Epithelial cell of prostate (primary cell): ENCODE measurements at regions not wholly inside any gene's neighbourhood (a gene's known extent, or its start where the extent isn't known, plus 50 kb on each side); places are given as distances from the start of the nearest gene placed in this dataset.

ENCODE experiments used
- DNase-seq: peaks from one replicate; pipeline ENCODE4 v3.0.0-alpha.2; 2011; ENCODE audit warnings: low read depth, low spot score
- H3K27ac ChIP-seq: fragments of 450-650 bp; 2 replicates; pipeline ENCODE4 v1.5.1; 2017; ENCODE audit warnings: mild to moderate bottlenecking

DNA sequence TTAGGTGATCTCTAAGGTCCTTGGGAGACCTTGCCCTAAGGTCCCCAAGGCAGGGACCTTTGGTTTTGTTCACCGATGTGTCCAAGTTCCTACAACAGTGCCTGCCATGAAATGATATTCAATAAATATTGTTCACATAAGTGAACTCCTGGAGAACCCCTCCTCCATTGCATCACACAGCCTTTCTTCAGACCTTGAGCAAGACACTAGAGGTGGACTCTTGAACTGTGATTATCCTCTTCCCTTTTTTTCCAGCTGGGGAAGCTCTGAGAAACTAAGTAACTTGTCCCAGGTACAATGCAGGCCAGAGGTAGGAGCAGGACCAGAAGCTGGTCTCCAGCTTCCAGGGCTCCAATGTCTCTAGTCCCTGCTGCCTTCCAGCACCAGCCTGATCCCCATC lies 76.6 kb upstream of the LMO1 start:
- no peak overlapping the region for H3K27ac ChIP-seq
- DNase-seq = no peak

DNA sequence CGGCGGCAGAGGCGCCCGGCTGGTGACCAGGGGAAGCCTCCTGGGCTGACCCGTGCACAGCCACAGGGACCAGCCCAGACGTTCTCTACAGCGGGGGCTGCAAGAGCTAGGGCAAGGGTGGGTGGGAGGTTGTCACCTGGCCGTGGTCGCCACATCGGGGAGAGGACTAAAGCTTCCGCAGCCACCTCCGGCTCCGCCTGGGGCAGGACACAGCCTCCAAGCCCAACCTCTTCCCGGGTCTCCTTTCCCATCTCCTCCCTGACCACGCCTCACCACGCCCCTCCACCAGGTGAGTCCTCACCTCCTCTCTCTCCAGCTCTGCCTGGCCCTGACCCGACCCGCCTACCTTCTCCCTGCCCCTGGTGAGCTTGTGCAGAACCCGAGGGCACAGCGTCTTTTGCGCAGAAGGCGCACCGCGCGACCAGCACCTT lies 75.9 kb upstream of the LMO1 start:
- H3K27ac ChIP-seq = no peak overlapping the region
- DNase-seq = no peak

DNA sequence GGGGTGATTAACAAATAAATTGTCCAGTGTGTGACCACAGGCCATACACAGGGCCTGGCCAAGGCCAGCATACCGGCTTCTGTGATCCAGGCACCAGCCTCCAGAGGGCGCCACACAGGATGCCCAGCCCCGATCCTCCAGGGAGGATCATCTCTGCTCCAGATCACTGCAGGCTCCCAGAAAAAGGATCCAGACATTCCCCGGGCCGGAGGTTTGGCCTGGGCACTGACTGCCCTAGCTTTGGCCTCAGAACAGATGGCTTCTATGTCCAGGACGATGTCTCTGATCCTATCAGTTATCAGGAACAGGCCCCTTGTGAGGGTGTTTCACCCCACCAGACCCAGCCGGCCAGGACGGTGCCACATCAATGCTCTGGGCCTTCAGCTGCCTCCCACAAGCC lies 74.5 kb upstream of the LMO1 start:
- DNase-seq = no peak
- no peak overlapping the region for H3K27ac ChIP-seq

DNA sequence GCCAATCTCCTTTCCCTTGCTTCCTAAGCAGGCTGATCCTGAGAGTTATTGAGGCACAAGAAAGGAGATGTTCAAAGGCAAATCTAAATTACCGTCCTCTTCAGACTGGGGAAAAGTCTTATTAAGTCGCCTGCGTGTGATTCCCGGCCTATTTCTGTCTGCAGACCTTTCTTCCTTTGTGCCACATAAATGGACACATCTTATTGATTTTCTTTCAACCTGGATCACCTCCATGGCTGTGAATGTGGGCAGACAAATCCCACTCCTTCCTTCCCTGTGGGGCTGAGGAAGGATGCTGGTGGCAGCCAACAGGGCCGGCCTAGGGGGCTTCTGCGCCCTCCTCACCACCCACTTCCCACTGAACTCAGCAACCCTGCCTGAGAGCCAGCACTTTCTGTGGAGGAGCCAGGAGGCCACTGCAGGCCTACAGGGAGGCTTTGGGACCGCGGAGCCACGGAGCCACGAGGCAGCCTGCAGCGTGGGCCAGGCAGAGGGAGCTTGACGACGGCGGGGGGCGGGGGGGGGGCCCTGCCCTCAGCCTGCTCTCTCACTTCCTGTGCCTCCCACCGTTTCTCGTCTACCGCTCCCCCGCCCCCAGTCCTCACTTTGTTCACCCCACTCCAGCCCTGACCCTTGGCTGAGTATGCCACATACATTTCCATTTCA lies 73.6 kb upstream of the LMO1 start:
- H3K27ac ChIP-seq = no peak overlapping the region
- no peak for DNase-seq

DNA sequence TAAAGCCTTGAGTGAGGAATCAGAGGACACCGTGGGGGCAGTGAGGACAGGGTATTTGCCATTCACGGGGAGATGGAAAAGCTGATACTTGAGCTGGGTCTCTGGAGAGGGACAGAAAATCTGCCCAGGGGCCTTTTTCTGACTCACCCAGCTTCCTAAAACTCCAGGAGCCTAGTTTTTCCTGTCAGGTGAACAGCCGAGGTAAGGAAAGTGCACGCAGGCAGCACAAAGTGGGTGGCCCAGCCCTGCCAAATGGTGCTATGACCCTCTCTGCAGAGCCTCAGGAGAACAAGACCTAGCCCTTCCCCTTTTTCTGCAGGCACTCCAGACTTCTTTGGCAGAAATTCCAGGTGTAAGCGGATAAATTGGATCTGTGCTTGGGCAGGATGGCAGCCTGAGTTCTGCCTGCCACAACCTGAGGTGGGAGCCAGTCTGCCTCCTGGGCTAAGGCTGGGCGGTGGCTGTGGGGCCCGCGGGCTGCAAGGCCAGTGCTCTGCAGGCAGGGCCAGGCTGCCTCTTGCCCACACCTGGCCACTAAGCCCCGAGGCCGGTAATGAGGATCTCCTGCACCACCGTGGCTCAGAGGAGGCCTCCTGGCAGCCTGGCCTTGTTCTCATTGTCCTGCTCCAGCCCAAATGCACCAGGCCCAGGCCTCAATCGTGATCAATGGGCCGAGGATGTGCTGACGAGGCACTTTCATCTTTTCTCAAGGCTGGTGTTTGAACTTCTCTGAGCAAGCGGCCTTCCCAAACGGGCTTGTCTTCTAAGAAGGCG lies 72.9 kb upstream of the LMO1 start:
- DNase-seq = no peak
- H3K27ac ChIP-seq = no peak overlapping the region

DNA sequence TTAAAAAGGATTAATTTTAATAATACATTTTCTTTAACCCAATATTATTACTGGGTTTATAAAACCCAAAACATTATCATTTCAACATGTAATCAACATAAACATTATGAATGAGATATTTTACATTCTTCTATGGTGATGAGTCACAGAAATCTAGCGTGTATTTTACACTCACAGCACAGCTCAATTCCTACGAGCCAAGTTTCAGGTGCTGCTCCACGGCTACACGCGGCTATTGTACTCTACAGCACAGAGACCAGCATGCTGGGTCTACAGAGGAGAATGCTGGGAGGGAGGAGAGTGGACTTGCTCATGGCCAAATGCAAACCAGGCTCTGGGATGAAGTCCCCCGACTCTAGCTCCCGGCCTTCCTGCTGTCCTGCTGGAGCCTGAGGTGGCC lies 72.0 kb upstream of the LMO1 start:
- no peak overlapping the region for H3K27ac ChIP-seq
- no peak for DNase-seq

DNA sequence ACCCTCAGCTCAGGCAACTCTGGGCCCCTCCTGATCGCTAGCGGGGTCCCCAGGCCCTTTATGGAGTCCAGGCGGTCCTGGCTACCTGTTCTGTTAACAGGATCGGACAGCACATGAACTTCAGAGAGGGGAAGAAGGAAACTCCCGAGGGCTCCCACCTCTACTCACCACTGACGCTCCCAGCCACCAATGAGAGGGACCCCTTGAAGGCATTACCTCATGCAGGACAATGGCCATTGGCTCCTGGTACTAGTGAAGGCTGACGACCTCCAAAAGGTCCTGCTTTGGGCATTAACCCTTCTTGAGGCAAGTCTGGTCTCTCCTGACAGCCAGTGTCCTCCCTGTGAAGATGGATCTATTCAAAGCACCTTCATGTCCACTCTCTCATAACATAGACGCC lies 71.5 kb upstream of the LMO1 start:
- no peak overlapping the region for H3K27ac ChIP-seq
- no peak for DNase-seq

DNA sequence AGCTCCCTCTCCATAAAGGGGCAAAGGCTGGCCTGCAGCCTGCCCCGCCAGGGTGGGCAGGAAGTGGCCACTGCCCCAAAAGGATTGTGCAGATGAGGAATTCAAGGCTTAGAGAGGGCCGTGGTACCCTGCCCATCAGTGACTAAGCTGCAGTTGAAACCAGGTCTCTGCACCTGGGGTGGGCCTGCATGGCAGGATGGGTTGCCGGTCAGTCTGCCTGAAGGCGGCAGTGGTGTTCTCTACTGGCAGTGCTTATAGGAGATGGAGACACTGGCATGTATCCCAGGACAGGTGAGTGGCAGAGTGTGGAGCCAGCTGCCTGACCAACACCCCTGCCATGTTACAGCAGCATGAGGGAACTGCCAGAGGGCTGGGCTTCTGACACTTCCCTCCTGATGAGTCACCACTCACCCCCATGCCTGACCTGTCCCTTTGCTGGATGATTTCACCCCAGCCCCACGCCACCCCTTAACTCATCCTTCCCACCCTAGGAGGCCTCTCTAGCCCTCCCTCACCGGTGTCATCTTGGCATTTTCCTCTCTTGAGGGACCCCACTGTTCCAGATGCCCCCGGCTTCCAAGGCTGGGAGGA lies 70.2 kb upstream of the LMO1 start:
- H3K27ac ChIP-seq = no peak overlapping the region
- DNase-seq = no peak

DNA sequence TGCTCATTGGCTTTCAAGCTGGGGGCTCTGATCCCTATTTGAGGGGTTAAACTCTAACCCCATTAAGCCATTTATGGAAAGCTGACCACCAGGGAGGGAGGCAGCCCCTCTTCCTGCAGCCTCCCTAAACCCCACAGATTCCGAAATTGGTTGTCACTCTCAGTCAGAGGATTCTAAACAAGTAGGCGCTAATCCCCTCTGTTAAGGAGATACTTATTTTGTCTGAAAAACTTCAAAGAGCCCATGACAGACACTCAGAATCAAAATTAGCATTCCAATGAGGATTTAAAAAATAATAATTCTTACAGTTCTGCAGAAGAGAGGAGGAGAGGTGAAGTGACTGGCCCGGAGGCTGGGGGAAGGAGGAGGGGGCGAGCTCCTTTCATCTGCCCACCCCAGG lies 69.7 kb upstream of the LMO1 start:
- no peak for DNase-seq
- H3K27ac ChIP-seq = no peak overlapping the region

DNA sequence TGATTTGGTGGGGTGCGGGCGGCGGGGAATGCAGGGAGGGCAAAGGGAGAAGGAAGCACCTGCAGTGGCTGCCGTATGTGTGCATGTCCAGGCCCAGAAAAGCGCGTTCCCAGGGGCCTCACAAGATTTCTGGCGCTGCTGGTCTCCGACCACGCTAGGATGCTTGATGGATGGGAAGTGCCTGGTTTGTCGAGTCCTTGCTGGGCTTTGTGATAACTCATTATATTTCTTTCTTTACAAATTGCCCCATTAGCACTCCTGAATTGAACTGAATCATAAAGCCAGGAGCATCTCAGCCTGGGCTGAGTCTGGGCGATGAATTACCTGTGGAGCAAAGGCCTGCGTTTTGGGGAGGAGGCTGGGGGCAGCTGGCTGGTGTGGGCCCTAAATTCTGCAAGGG lies 69.2 kb upstream of the LMO1 start:
- H3K27ac ChIP-seq = no peak overlapping the region
- DNase-seq = no peak

DNA sequence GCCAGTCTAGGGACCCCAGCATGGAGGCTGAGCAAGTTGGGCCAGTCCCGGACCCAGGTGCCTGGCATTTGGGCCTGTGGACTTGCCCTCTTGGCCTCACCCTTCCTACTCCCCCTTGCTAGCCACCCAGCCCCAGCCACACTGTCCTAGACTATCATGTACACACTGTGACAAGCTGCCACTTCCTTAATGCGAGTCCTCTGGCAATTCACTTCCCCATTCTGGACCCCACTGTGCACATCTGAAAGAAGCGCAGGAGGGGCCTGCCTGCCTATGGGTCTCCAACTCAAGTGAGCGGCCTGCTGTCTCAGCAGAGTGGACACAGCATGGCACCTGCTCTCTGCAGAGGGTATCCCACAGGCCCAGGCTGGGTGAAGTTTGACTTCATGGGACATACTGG lies 68.5 kb upstream of the LMO1 start:
- no peak overlapping the region for H3K27ac ChIP-seq
- no peak for DNase-seq

DNA sequence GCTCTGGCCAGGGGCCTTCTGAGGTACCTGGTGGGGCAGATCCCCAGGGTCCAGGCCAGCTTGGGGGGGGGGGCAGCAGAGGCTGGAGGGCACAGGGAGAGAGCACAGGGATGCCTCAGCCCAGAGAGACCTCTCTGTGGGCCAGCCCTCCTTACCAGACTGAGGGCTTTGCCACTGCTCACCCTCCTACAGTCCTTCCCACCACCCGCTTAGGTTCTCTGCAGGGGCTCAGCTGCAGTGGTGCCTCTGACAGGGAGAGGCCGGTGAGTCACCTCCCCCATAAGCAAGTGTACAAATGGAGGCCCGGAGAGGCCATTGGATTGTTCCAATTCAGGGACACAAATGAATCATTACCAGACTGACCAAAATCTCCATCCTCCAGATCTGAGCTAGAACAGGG lies 68.1 kb upstream of the LMO1 start:
- DNase-seq = no peak
- H3K27ac ChIP-seq = no peak overlapping the region

DNA sequence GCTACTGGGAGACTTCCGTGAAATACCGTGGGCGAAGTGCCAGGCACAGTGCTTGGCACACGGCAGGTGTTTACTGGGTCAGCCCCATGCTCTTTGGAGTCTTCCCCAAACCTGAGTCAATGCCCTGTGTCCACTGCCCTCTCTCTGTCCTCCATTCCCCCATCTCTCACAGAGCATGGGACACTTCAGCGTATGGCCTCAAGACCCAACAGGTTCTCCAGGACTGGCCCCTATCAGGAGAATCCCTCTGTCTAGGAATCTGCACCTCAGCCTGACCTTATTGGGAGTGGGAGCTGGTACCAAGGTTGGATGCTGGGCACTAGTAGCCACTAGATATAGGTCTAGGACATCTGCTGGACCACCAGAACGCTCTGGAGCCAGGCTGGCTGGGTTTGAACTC lies 67.2 kb upstream of the LMO1 start:
- DNase-seq = no peak
- no peak overlapping the region for H3K27ac ChIP-seq

DNA sequence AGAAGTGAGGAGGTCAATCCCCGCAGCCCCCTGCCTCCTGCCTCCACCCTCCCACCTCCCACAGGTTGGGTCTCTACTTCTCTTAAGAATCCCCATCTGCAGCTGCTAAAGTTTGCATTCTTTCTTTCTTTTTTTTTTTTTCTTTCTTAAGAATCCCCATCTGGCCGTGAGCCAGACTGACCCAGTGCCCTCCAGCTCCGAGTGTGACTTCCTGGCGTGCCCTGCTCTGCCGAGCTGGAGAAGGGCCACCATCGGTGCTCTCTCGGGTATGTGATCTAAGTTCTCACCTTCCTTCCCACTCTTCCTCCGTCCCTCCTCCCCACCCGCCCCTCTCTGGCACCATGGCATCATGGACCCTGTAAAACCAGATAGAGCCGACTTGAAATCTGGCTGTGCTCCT lies 66.7 kb upstream of the LMO1 start:
- no peak overlapping the region for H3K27ac ChIP-seq
- DNase-seq = no peak

DNA sequence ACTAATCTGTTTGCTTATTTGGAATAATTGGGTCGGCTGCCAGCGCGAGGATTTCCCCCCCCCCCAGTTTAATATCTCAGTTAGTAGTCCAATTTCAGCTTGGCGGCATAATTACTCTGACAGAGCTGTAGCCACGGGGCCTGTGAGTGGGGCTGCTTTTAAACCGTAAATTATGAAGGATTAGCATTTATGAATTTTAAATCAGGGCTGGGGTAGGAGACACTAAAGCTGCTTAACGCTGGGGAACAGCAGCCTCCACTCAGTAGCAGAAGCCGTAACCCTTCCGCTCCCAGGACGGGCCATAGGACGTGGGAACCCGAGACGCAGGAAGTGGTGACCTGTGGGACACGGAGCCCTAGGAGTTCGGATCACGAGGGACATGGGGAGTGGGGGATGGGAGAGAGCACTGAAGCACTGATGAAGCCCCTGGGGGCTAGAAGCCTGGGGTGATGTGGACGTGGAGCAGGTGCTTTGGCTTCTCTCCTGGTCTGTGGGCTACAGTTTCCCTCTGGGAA lies 66.2 kb upstream of the LMO1 start:
- H3K27ac ChIP-seq = no peak overlapping the region
- no peak for DNase-seq

DNA sequence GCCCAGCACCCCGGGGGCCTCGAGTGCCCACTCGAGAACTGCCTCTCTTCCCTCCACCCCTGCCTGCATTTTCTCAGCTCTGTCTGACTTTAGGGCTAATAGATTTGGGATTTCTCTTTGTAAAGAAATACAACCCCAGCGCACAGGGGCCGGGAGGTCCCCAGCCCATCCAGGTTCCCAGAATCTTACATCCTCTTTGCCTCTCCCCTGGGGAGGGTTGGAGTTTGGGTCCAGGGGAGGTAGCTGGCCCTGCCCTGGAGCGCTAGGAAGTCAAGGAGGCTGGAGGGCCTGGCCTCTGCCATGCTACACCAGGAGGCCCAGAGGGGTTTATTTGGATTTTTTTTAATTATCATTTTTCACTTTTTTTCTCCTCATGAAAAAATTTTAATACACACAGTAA lies 65.7 kb upstream of the LMO1 start:
- H3K27ac ChIP-seq = no peak overlapping the region
- no peak for DNase-seq

DNA sequence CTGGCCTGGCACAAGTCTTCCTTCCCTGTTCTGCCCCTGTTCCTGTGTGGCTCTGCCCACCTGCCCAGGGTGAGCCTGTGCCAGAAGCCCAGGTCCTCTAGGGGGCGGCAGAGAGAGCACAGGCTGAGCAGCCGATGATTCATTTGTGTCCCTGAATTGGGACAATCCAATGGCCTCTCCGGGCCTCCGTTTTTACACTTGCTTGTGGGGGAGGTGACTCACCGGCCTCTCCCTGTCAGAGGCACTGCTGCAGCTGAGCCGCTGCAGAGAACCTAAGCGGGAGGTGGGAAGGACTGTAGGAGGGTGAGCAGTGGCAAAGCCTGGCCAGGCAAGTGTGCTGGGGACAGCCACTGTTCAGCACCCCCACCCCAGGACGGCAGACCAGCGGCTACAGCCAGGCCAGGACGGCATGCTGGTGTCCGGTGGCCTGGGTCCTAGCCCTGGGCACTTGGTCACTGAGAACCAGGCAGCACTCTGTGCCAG lies 65.2 kb upstream of the LMO1 start:
- peak; percentile 70 for DNase-seq
- H3K27ac ChIP-seq = no peak overlapping the region

DNA sequence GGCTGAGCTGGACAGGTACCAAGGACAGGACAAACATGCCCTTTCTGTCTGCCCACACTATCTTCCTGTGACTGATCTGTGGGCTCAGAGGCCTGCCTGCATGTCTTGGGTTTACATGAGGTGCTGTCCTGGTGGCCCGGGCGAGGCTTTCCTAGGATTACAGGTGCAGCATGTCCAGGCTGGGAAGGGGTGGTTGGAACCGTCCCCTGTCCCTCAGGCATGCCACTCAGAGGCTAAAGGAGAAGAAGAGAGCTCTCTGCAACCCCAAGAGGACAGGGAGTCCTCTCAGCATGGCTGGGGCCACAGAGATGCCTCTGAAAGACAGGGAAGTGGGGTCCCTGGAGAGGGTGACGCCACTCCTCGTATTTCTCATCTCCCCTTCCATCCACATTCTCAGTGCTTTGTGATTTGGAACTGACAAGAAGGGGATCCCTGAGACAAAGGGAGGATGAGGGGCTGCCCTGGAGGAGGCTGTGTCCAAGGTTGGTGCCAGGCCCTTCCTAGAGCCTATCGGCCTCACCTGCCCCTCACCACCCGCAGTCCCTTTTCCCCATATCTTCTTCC lies 64.6 kb upstream of the LMO1 start:
- no peak for DNase-seq
- no peak overlapping the region for H3K27ac ChIP-seq

DNA sequence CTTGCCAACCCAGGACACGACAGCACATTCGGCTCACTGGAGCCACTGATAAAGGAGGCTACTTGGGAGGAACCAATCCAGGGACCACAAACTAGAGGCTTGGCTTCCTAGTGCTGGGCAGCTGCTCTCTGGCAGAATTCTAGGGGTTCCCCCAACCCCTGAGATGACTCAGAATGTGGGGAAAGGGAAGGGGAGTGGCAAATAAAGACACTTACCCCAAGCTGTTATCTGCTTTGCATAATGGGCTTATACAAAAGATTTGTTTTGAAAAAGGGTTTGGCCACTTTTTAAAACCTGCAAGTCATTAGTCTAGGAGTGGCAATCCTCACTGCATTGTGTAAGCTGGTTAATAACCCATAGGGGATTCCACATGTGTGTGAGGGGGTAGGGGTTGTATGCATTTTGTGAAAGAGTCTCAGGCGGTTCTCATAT lies 64.1 kb upstream of the LMO1 start:
- DNase-seq = no peak
- no peak overlapping the region for H3K27ac ChIP-seq

DNA sequence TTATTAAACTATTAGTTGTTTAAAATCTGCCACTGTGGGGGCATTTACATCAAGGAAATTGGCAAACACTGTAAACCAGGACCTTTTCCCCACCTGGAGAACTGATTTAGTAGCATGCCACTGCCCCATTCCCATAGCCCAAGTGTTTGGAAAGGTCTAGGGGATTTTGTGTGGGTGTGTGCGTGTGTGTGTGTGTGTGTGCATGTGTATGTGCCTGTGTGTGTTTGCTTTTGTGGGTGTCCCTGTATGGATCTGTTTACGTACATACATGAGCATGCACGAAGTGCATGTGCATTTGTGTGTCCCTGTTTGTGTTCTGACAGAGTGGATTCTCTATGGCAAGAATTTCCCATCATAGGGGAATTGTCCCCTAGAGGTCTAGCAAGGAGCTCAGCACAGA lies 62.7 kb upstream of the LMO1 start:
- H3K27ac ChIP-seq = no peak overlapping the region
- no peak for DNase-seq
